IPS-18a (cell line): ENCODE measurements at regions not wholly inside any gene's neighbourhood (a gene's known extent, or its start where the extent isn't known, plus 50 kb on each side); places are given as distances from the start of the nearest gene placed in this dataset.

ENCODE experiments used
- H3K27ac ChIP-seq: one replicate; pipeline ENCODE4 v1.5.1; 2013; ENCODE audit warnings: low read length
- H3K27me3 ChIP-seq: one replicate; pipeline ENCODE4 v1.6.1; 2013; ENCODE audit warnings: mild to moderate bottlenecking, low read length; ENCODE audit not compliant: control insufficient read depth, insufficient read depth
- H3K36me3 ChIP-seq: one replicate; pipeline ENCODE4 v1.6.1; 2013; ENCODE audit warnings: low read depth, low read length; ENCODE audit not compliant: control insufficient read depth
- H3K4me1 ChIP-seq: one replicate; pipeline ENCODE4 v1.6.1; 2013; ENCODE audit warnings: low read depth, low read length; ENCODE audit not compliant: control insufficient read depth
- H3K4me3 ChIP-seq: one replicate; pipeline ENCODE4 v1.5.1; 2013; ENCODE audit warnings: low read length
- H3K9ac ChIP-seq: one replicate; pipeline ENCODE4 v1.6.1; 2013; ENCODE audit warnings: mild to moderate bottlenecking, low read length, moderate library complexity
- H3K9me3 ChIP-seq: one replicate; pipeline ENCODE4 v1.6.1; 2013; ENCODE audit warnings: low read depth, low read length; ENCODE audit not compliant: control insufficient read depth

DNA sequence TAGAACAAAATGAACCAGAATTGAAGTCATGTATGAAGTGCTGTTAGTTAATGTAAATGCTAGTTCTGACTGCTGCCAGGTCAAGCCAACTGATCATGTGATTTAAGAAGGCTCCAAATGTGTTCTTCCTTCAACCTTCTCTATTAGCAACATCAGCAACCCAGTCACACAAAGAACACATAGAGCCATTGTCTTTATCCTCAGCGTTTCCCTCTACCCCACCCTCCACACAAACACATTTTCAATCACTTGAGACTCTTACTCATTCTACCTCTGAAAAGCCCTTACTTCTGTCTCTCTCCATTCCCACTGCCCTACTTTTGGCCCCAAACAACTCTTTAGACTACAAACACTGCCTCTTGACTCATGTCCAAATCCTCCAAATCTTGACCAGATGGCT is 89.7 kb upstream of the KDR start:
- Histone ChIP-seq H3K9me3 (no peaks in the 10 kb centered on the region), H3K4me1 (peaks cover 4% of the 10 kb centered on the region), H3K36me3 (no peaks in the 10 kb centered on the region), H3K27me3 (no peaks in the 10 kb centered on the region), H3K9ac (no peak overlapping the region), H3K4me3 (no peak overlapping the region), H3K27ac (no peak overlapping the region)

GRCh38 chr4:55216863-55217635 is 91.7 kb upstream of the KDR start:
- Histone ChIP-seq H3K36me3 (no peaks in the 10 kb centered on the region), H3K27me3 (no peaks in the 10 kb centered on the region), H3K9ac (no peak overlapping the region), H3K27ac (no peak overlapping the region), H3K4me3 (no peak overlapping the region), H3K9me3 (no peaks in the 10 kb centered on the region), H3K4me1 (peaks cover 4% of the 10 kb centered on the region)

DNA sequence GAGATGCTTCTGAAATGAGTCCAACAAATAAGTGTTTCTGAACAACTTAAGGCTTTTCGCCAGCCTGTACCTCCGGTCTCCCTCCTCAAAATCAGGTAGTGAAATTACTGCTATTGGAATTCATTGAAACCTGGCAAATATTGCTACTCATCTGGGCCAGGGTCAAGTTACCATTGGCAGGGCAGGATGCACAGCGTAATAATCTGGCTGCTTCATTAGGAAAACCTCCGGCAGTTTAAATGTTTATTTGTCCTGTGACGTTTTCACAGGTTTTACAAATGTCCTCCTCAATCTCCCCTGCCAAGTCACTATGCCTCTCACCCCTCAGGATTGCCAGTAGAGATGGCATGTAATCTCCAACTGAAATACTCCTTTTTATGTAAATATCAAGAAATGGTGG is 92.6 kb upstream of the KDR start:
- Histone ChIP-seq H3K4me3 (no peak overlapping the region), H3K27me3 (no peaks in the 10 kb centered on the region), H3K9me3 (no peaks in the 10 kb centered on the region), H3K27ac (no peak overlapping the region), H3K9ac (no peak overlapping the region), H3K36me3 (no peaks in the 10 kb centered on the region), H3K4me1 (peaks cover 4% of the 10 kb centered on the region)

DNA sequence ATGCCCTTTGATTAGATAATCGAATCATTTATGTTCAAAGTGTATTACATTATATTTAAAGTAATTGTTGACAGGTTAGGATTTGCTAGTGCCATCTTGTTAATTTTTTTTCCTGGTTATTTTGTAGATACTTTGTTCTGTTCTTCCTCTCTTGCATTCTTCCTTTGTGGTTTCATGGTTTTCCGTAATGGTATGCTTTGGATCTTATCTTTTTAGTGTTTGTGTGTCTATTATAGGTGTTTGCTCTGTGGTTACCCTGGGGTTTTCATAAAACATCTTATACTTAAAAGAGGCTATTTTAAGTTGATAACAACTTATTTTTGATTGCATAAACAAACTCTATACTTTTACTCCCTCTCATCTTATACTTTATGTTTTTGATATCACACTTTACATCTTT is 108.2 kb upstream of the SRD5A3 start:
- Histone ChIP-seq H3K27me3 (no peaks in the 10 kb centered on the region), H3K4me3 (no peak overlapping the region), H3K36me3 (no peaks in the 10 kb centered on the region), H3K9me3 (peaks cover 6% of the 10 kb centered on the region), H3K4me1 (no peaks in the 10 kb centered on the region), H3K27ac (no peak overlapping the region), H3K9ac (no peak overlapping the region)

GRCh38 chr4:55238407-55238806 is 107.6 kb upstream of the SRD5A3 start:
- H3K4me3 ChIP-seq = no peak overlapping the region
- H3K27me3 ChIP-seq = no peaks in the 10 kb centered on the region
- no peak overlapping the region for H3K9ac ChIP-seq
- H3K27ac ChIP-seq = no peak overlapping the region
- peaks cover 6% of the 10 kb centered on the region for H3K9me3 ChIP-seq
- H3K4me1 ChIP-seq = no peaks in the 10 kb centered on the region
- H3K36me3 ChIP-seq = no peaks in the 10 kb centered on the region

GRCh38 chr4:55241461-55241860 is 104.6 kb upstream of the SRD5A3 start:
- Histone ChIP-seq H3K27me3 (no peaks in the 10 kb centered on the region), H3K4me3 (no peak overlapping the region), H3K27ac (no peak overlapping the region), H3K9me3 (peaks cover 6% of the 10 kb centered on the region), H3K9ac (no peak overlapping the region), H3K36me3 (no peaks in the 10 kb centered on the region), H3K4me1 (no peaks in the 10 kb centered on the region)

GRCh38 chr4:55242506-55242905 is 103.5 kb upstream of the SRD5A3 start:
- H3K4me3 ChIP-seq = no peak overlapping the region
- peaks cover 4% of the 10 kb centered on the region for H3K9me3 ChIP-seq
- no peaks in the 10 kb centered on the region for H3K4me1 ChIP-seq
- no peaks in the 10 kb centered on the region for H3K36me3 ChIP-seq
- no peaks in the 10 kb centered on the region for H3K27me3 ChIP-seq
- no peak overlapping the region for H3K9ac ChIP-seq
- H3K27ac ChIP-seq = no peak overlapping the region

GRCh38 chr4:55247521-55247920 is 98.5 kb upstream of the SRD5A3 start:
- H3K36me3 ChIP-seq = no peaks in the 10 kb centered on the region
- H3K4me1 ChIP-seq = no peaks in the 10 kb centered on the region

DNA sequence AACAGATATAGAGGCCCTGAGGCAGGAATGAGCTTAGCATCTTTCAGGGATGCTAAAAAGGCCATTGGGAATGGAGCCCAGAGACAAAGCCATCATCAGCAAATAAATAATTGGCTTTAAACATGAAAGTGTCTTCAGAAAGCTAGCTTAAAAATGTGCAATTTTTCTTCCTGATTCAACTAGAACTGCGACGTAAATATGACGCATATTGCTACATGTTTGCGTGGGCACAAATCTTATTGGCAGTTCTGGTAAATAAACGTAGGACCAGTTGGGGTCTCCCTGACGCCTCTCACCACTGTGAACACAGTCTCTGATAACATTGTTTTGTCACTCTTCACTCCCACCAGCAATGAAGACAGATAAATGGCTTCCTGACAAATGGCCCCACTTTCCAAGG is 97.3 kb upstream of the SRD5A3 start:
- Histone ChIP-seq H3K4me3 (no peak overlapping the region), H3K27me3 (no peaks in the 10 kb centered on the region), H3K4me1 (peaks cover 2% of the 10 kb centered on the region), H3K36me3 (no peaks in the 10 kb centered on the region), H3K9ac (no peak overlapping the region), H3K9me3 (no peaks in the 10 kb centered on the region), H3K27ac (no peak overlapping the region)

More at GRCh38 chr4:55247521-55247920, 98.5 kb upstream of the SRD5A3 start:
- Histone ChIP-seq H3K27me3 (no peaks in the 10 kb centered on the region), H3K9me3 (no peaks in the 10 kb centered on the region), H3K4me3 (no peak overlapping the region), H3K27ac (no peak overlapping the region), H3K9ac (no peak overlapping the region)

GRCh38 chr4:55249476-55249875 is 96.6 kb upstream of the SRD5A3 start:
- Histone ChIP-seq H3K4me3 (no peak overlapping the region), H3K27me3 (no peaks in the 10 kb centered on the region), H3K27ac (no peak overlapping the region), H3K9me3 (no peaks in the 10 kb centered on the region), H3K9ac (no peak overlapping the region), H3K4me1 (peaks cover 8% of the 10 kb centered on the region), H3K36me3 (no peaks in the 10 kb centered on the region)

DNA sequence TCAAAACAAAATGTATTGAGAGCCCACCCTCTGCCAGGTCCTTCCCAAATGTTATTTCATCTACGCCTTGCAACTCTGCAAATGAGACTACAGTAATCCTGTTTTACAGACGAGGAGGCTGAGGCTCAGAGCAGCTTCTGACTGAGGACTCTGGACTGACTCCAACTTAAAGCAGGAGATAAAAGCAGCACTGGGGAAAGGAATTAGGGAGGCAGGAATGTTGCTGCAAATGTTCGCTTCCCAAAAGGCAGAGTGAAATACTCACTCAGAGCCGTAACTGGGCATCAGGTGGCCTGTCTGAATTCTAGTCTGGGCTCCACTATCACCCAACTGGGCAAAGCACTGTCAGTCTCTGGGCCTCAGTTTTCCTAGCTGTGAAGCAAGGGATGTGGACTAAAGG is 94.7 kb upstream of the SRD5A3 start:
- Histone ChIP-seq H3K4me3 (no peak overlapping the region), H3K9ac (no peak overlapping the region), H3K9me3 (no peaks in the 10 kb centered on the region), H3K4me1 (peaks cover 8% of the 10 kb centered on the region), H3K27me3 (no peaks in the 10 kb centered on the region), H3K27ac (no peak overlapping the region), H3K36me3 (no peaks in the 10 kb centered on the region)

- no peak overlapping the region for H3K27ac ChIP-seq
- H3K36me3 ChIP-seq = no peaks in the 10 kb centered on the region
- no peak overlapping the region for H3K4me3 ChIP-seq
- no peak overlapping the region for H3K9ac ChIP-seq
- peaks cover 14% of the 10 kb centered on the region for H3K4me1 ChIP-seq
- no peaks in the 10 kb centered on the region for H3K9me3 ChIP-seq
- no peaks in the 10 kb centered on the region for H3K27me3 ChIP-seq
Measured at GRCh38 chr4:55251896-55252295, 94.1 kb upstream of the SRD5A3 start.
